OCI-LY1 (cell line): ENCODE measurements at regions not wholly inside any gene's neighbourhood (a gene's known extent, or its start where the extent isn't known, plus 50 kb on each side); places are given as distances from the start of the nearest gene placed in this dataset.
"Not testable (repeated sequence)": the region's sequence is repeated elsewhere in the genome, so short reads cannot be mapped to it uniquely, and the experiment has no call there.

Source experiments
- H2AFZ ChIP-seq: fragments of 200-600 bp; sonication (generic), shearing (Covaris generic); 2 replicates; pipeline ENCODE4 v1.6.0; 2014; ENCODE audit warnings: antibody characterized with exemption, mild to moderate bottlenecking, low read length
- H3F3A ChIP-seq: fragments of 200-600 bp; sonication (generic), shearing (Covaris generic); 2 replicates; pipeline ENCODE4 v1.6.0; 2014; ENCODE audit warnings: mild to moderate bottlenecking, antibody characterized with exemption, low read length, moderate library complexity; ENCODE audit not compliant: insufficient read depth
- H3K27ac ChIP-seq: fragments of 200-600 bp; sonication (generic); 2 replicates; pipeline ENCODE4 v1.5.1; 2014; ENCODE audit warnings: low read length, mixed run types, mild to moderate bottlenecking, low read depth; ENCODE audit not compliant: poor library complexity, severe bottlenecking
- H3K27me3 ChIP-seq: fragments of 200-600 bp; sonication (generic); 2 replicates; pipeline ENCODE4 v1.6.0; 2014; ENCODE audit warnings: antibody characterized with exemption, mild to moderate bottlenecking, low read length, moderate library complexity; ENCODE audit not compliant: insufficient read depth
- H3K36me3 ChIP-seq: fragments of 200-600 bp; sonication (generic); 2 replicates; pipeline ENCODE4 v1.6.1; 2014; ENCODE audit warnings: mild to moderate bottlenecking, antibody characterized with exemption, low read length, moderate library complexity, mixed read lengths; ENCODE audit not compliant: insufficient read depth
- H3K4me1 ChIP-seq: fragments of 200-600 bp; sonication (generic); 2 replicates; pipeline ENCODE4 v1.5.1; 2014; ENCODE audit warnings: mild to moderate bottlenecking, low read length, moderate library complexity; ENCODE audit not compliant: insufficient read depth, severe bottlenecking
- H3K4me2 ChIP-seq: fragments of 200-600 bp; sonication (generic), shearing (Covaris generic); 2 replicates; pipeline ENCODE4 v1.6.1; 2014; ENCODE audit warnings: low read length
- H3K4me3 ChIP-seq: fragments of 200-600 bp; sonication (generic); 2 replicates; pipeline ENCODE4 v1.5.1; 2014; ENCODE audit warnings: low read length, low read depth, mild to moderate bottlenecking, mixed read lengths; ENCODE audit not compliant: poor library complexity, severe bottlenecking
- H3K79me2 ChIP-seq: fragments of 200-600 bp; shearing (Covaris generic); 2 replicates; pipeline ENCODE4 v1.6.1; 2016; ENCODE audit warnings: mixed run types, low read length, mixed read lengths; ENCODE audit not compliant: insufficient read depth
- H3K9ac ChIP-seq: fragments of 200-600 bp; sonication (generic), shearing (Covaris generic); 2 replicates; pipeline ENCODE4 v1.6.1; 2014; ENCODE audit warnings: mild to moderate bottlenecking, low read length, mixed read lengths
- H3K9me2 ChIP-seq: fragments of 200-600 bp; sonication (generic), shearing (Covaris generic); 2 replicates; pipeline ENCODE4 v1.6.1; 2014; ENCODE audit warnings: low read depth, mild to moderate bottlenecking, low read length, mixed read lengths
- H3K9me3 ChIP-seq: fragments of 200-600 bp; shearing (Covaris generic); 2 replicates; pipeline ENCODE4 v1.6.1; 2014; ENCODE audit warnings: low read length, mixed read lengths
- H4K20me1 ChIP-seq: fragments of 200-600 bp; sonication (generic), shearing (Covaris generic); 2 replicates; pipeline ENCODE4 v1.6.0; 2016; ENCODE audit warnings: mild to moderate bottlenecking, low read length; ENCODE audit not compliant: insufficient read depth
- CTCF ChIP-seq: fragments of 200-600 bp; sonication (generic), shearing (Covaris generic); IDR thresholded peaks from 2 replicates; pipeline ENCODE4 v1.5.1; 2017; ENCODE audit warnings: mild to moderate bottlenecking, antibody characterized with exemption, low read length, moderate library complexity, mixed read lengths
- EZH2 ChIP-seq: fragments of 200-600 bp; sonication (generic), shearing (Covaris generic); IDR thresholded peaks from 2 replicates; pipeline ENCODE4 v1.8.0; 2017; ENCODE audit warnings: borderline replicate concordance, mixed run types, mild to moderate bottlenecking, antibody characterized with exemption, low read length, moderate library complexity, mixed read lengths

DNA sequence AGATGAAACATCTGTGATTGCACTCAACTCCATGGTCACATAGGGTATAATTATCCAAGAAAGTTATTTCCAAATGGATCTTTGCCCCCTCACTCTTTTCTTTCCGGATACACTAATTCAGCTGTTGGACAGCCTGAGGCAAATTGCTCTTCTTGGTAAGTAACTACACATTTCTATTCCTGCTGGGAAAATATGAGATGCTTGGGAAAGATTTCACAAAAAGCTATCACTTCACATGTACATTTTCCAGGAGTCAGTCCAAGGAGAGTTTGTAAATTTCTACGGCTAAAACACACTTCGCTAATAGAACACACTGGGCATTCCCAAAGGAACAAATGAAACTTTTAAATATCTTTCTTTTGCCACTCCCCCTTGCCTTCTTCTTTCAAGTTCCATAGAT is 123.0 kb upstream of the GRIA1 start:
- H3K4me2 ChIP-seq = no peak overlapping the region
- no peaks in the 10 kb centered on the region for H3K9me2 ChIP-seq
- H3K79me2 ChIP-seq = no peaks in the 10 kb centered on the region
- TF ChIP-seq CTCF (no peak), EZH2 (no peak)
- no peaks in the 10 kb centered on the region for H3K36me3 ChIP-seq
- no peak overlapping the region for H3K27ac ChIP-seq
- no peak overlapping the region for H3K9ac ChIP-seq
- H3K27me3 ChIP-seq = no peaks in the 10 kb centered on the region
- H3K4me3 ChIP-seq = no peak overlapping the region
- no peak overlapping the region for H2AFZ ChIP-seq
- no peaks in the 10 kb centered on the region for H3K4me1 ChIP-seq
- no peaks in the 10 kb centered on the region for H3K9me3 ChIP-seq
- no peaks in the 10 kb centered on the region for H4K20me1 ChIP-seq
- no peaks in the 10 kb centered on the region for H3F3A ChIP-seq

DNA sequence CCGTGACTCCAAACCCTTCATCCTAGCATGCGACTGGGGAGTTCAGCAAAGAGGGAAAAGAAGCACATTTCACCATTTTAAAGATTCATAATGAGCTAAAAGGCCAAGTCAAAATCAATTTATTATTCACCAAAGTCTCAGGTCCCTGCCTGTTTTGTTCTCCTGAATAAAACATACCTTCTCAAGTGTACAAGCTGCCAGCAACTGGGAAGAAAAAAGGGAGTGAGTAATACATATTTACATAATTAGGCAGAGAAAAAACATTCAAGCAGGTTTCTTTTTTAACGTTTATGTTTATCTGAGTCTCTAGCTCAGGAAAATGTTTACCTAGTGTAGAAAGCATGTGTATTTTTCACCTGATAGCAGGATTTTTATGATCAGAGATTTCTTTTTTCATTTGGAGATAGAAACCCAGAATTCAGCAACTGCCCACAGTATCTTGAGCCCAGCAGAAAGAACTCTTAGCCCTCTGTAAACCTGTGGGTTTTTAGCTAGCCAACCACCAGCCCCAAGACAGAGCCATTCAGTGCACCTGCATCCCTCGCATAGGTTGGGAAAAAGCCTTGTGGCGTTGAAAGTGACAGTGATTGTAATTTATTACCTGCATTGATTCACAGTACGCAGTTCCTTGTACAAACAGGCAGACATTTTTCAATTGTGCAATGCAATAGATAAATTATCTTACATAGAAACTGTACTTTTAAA is 117.9 kb upstream of the GRIA1 start:
- Histone ChIP-seq H3K27me3 (no peaks in the 10 kb centered on the region), H3K79me2 (no peaks in the 10 kb centered on the region), H3K4me2 (no peak overlapping the region), H3K9me3 (no peaks in the 10 kb centered on the region), H3K27ac (no peak overlapping the region), H4K20me1 (no peaks in the 10 kb centered on the region), H3K36me3 (no peaks in the 10 kb centered on the region), H3K4me1 (no peaks in the 10 kb centered on the region), H3K4me3 (no peak overlapping the region), H3K9me2 (no peaks in the 10 kb centered on the region), H3F3A (no peaks in the 10 kb centered on the region), H2AFZ (no peak overlapping the region), H3K9ac (no peak overlapping the region)
- TF ChIP-seq EZH2 (no peak), CTCF (no peak)

DNA sequence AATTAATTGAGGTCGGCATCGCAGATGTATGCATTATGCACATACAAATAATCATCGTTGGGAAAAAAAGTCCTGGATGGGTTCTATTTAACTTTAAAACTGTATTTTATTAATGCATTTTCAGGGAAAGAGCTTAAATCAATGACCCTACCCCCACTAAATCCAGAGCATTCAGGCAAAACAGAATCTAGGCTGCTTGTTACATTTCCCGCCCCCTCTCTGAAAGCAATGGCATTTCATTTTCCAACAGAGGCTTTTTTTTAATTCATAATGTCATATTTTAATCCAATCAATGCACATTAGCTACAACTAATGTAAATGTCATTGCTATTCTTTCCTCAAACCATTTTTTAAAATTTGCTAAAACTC is 117.4 kb upstream of the GRIA1 start:
- Histone ChIP-seq H3K4me2 (no peak overlapping the region), H3K9me3 (no peaks in the 10 kb centered on the region), H3K4me3 (no peak overlapping the region), H2AFZ (no peak overlapping the region), H3K27ac (no peak overlapping the region), H3K9ac (no peak overlapping the region), H3K36me3 (no peaks in the 10 kb centered on the region), H3K27me3 (no peaks in the 10 kb centered on the region), H3F3A (no peaks in the 10 kb centered on the region), H3K4me1 (no peaks in the 10 kb centered on the region), H4K20me1 (no peaks in the 10 kb centered on the region), H3K79me2 (no peaks in the 10 kb centered on the region), H3K9me2 (no peaks in the 10 kb centered on the region)
- TF ChIP-seq CTCF (no peak), EZH2 (no peak)

DNA sequence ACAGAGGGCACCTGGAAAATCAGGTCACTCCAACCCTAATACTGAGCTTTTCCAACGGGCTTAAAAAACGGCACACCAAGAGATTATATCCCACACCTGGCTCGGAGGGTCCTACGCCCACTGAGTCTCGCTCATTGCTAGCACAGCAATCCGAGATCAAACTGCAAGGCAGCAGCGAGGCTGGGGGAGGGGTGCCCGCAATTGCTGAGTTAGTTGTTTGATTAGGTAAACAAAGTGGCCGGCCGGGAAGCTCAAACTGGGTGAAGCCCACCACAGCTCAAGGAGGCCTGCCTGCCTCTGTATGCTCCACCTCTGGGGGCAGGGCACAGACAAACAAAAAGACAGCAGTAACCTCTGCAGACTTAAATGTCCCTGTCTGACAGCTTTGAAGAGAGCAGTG is 108.8 kb upstream of the GRIA1 start:
- H3K27me3 ChIP-seq, H3K9ac ChIP-seq, H2AFZ ChIP-seq, H3K4me3 ChIP-seq, H3K79me2 ChIP-seq, H3K9me2 ChIP-seq, H3F3A ChIP-seq, H3K36me3 ChIP-seq, H3K4me1 ChIP-seq, H3K9me3 ChIP-seq, H3K4me2 ChIP-seq, H3K27ac ChIP-seq, H4K20me1 ChIP-seq: not testable (repeated sequence)
